Sigmoid colon (tissue), 4 donors: ENCODE measurements at regions not wholly inside any gene's neighbourhood (a gene's known extent, or its start where the extent isn't known, plus 50 kb on each side); places are given as distances from the start of the nearest gene placed in this dataset.

Experiments used
- CTCF ChIP-seq, 4 experiments: fragments of 450-650 bp in 3 of 4; fragments of 200-600 bp in 1 of 4; IDR thresholded peaks; one replicate each; pipeline ENCODE4 v1.5.1; 2016 to 2019; ENCODE audit warnings: antibody characterized with exemption in 4 of 4, mild to moderate bottlenecking in 3 of 4, moderate library complexity in 2 of 4
- EP300 ChIP-seq, 4 donors: sonication (generic); formaldehyde crosslinking; IDR thresholded peaks; one replicate each; pipeline ENCODE4 v1.6.1; 2017; ENCODE audit warnings: antibody characterized with exemption in 4 of 4

GRCh38 chr3:64993781-64994180, 306.0 kb upstream of the ADAMTS9 start:
- TF ChIP-seq CTCF (IDR thresholded peaks at IDR 0.05) (no peak), EP300 (IDR thresholded peaks at IDR 0.05) (no peak)
